Ishikawa (cell line): ENCODE measurements at regions not wholly inside any gene's neighbourhood (a gene's known extent, or its start where the extent isn't known, plus 50 kb on each side); places are given as distances from the start of the nearest gene placed in this dataset.

Experiments
- CEBPB ChIP-seq: IDR thresholded peaks from 2 replicates; pipeline ENCODE4 v1.6.1; 2012
- CREB1 ChIP-seq: IDR thresholded peaks from 2 replicates; pipeline ENCODE4 v1.6.1; 2012; ENCODE audit warnings: low read depth
- EGR1 ChIP-seq: IDR thresholded peaks from 2 replicates; pipeline ENCODE4 v1.6.1; 2012
- EP300 ChIP-seq: IDR thresholded peaks from 2 replicates; pipeline ENCODE4 v1.6.1; 2012; ENCODE audit warnings: borderline replicate concordance
- FOXM1 ChIP-seq: IDR thresholded peaks from 2 replicates; pipeline ENCODE4 v1.6.1; 2012; ENCODE audit warnings: low read depth, borderline replicate concordance
- NFIC ChIP-seq: IDR thresholded peaks from 2 replicates; pipeline ENCODE4 v1.6.1; 2012
- RAD21 ChIP-seq: IDR thresholded peaks from 2 replicates; pipeline ENCODE4 v1.6.1; 2012; ENCODE audit warnings: low read depth
- TAF1 ChIP-seq: IDR thresholded peaks from 2 replicates; pipeline ENCODE4 v1.6.1; 2012; ENCODE audit warnings: low read depth, mild to moderate bottlenecking
- TCF12 ChIP-seq: IDR thresholded peaks from 2 replicates; pipeline ENCODE4 v1.6.1; 2012; ENCODE audit warnings: low read depth
- TEAD4 ChIP-seq: IDR thresholded peaks from 2 replicates; pipeline ENCODE4 v1.6.1; 2012
- USF1 ChIP-seq: IDR thresholded peaks from 2 replicates; pipeline ENCODE4 v1.6.1; 2012
- YY1 ChIP-seq: IDR thresholded peaks from 2 replicates; pipeline ENCODE4 v1.6.1; 2012; ENCODE audit warnings: low read depth
- ZBTB7A ChIP-seq: IDR thresholded peaks from 2 replicates; pipeline ENCODE4 v1.6.1; 2012; ENCODE audit warnings: low read depth
- TF ChIP-seq, protein P1 (sequence below): IDR thresholded peaks from 2 replicates; pipeline ENCODE4 v1.6.1; 2012
- TF ChIP-seq, protein P2 (sequence below): IDR thresholded peaks from 2 replicates; pipeline ENCODE4 v1.6.1; 2012; ENCODE audit warnings: low read depth, mild to moderate bottlenecking

GRCh38 chr18:78634061-78634696 lies 345.4 kb upstream of the SALL3 start:
- no peak for TF ChIP-seq ZBTB7A
- no peak for TF ChIP-seq USF1
- TF ChIP-seq FOXM1 = no peak
- TF ChIP-seq TAF1 = no peak
- no peak for TF ChIP-seq RAD21
- TF ChIP-seq CREB1 = no peak
- TF ChIP-seq CEBPB = no peak
- no peak for TF ChIP-seq NFIC
- no peak for TF ChIP-seq EGR1
- TF ChIP-seq, protein P1, sequence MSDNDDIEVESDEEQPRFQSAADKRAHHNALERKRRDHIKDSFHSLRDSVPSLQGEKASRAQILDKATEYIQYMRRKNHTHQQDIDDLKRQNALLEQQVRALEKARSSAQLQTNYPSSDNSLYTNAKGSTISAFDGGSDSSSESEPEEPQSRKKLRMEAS = no peak
- TF ChIP-seq EP300 = no peak
- TF ChIP-seq TCF12 = no peak

GRCh38 chr18:78635093-78635800 lies 344.4 kb upstream of the SALL3 start:
- no peak for TF ChIP-seq USF1
- no peak for TF ChIP-seq CREB1
- TF ChIP-seq, protein P2, sequence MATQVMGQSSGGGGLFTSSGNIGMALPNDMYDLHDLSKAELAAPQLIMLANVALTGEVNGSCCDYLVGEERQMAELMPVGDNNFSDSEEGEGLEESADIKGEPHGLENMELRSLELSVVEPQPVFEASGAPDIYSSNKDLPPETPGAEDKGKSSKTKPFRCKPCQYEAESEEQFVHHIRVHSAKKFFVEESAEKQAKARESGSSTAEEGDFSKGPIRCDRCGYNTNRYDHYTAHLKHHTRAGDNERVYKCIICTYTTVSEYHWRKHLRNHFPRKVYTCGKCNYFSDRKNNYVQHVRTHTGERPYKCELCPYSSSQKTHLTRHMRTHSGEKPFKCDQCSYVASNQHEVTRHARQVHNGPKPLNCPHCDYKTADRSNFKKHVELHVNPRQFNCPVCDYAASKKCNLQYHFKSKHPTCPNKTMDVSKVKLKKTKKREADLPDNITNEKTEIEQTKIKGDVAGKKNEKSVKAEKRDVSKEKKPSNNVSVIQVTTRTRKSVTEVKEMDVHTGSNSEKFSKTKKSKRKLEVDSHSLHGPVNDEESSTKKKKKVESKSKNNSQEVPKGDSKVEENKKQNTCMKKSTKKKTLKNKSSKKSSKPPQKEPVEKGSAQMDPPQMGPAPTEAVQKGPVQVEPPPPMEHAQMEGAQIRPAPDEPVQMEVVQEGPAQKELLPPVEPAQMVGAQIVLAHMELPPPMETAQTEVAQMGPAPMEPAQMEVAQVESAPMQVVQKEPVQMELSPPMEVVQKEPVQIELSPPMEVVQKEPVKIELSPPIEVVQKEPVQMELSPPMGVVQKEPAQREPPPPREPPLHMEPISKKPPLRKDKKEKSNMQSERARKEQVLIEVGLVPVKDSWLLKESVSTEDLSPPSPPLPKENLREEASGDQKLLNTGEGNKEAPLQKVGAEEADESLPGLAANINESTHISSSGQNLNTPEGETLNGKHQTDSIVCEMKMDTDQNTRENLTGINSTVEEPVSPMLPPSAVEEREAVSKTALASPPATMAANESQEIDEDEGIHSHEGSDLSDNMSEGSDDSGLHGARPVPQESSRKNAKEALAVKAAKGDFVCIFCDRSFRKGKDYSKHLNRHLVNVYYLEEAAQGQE = no peak
- no peak for TF ChIP-seq RAD21
- no peak for TF ChIP-seq NFIC
- no peak for TF ChIP-seq ZBTB7A
- TF ChIP-seq FOXM1 = no peak
- TF ChIP-seq EGR1 = no peak
- TF ChIP-seq, protein P1 = no peak
- TF ChIP-seq TAF1 = no peak
- no peak for TF ChIP-seq EP300
- no peak for TF ChIP-seq TEAD4
- no peak for TF ChIP-seq YY1
- no peak for TF ChIP-seq CEBPB

DNA sequence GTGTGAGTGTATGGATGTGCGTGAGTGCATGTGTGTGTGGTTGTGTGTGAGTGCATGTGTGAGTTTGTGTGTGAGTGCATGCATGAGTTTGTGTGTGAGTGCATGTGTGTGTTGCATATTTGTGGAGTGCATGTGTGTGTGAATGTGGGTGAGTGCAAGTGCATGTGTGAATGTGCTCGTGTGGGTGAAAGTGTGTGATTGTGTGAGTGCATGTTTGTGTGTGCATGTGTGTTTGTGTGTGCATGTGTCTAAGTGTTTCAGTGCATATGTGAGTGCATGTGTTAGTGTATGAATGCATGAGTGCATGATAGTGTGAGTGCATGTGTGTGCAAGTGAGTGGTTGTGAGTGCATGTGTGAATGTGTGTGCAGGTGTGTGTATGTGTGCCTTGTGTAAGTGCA lies 343.4 kb upstream of the SALL3 start:
- TF ChIP-seq TEAD4 (no peak), TCF12 (no peak), NFIC (no peak), CEBPB (no peak)
- TF ChIP-seq, protein P2 = no peak
- TF ChIP-seq, protein P1 = no peak

DNA sequence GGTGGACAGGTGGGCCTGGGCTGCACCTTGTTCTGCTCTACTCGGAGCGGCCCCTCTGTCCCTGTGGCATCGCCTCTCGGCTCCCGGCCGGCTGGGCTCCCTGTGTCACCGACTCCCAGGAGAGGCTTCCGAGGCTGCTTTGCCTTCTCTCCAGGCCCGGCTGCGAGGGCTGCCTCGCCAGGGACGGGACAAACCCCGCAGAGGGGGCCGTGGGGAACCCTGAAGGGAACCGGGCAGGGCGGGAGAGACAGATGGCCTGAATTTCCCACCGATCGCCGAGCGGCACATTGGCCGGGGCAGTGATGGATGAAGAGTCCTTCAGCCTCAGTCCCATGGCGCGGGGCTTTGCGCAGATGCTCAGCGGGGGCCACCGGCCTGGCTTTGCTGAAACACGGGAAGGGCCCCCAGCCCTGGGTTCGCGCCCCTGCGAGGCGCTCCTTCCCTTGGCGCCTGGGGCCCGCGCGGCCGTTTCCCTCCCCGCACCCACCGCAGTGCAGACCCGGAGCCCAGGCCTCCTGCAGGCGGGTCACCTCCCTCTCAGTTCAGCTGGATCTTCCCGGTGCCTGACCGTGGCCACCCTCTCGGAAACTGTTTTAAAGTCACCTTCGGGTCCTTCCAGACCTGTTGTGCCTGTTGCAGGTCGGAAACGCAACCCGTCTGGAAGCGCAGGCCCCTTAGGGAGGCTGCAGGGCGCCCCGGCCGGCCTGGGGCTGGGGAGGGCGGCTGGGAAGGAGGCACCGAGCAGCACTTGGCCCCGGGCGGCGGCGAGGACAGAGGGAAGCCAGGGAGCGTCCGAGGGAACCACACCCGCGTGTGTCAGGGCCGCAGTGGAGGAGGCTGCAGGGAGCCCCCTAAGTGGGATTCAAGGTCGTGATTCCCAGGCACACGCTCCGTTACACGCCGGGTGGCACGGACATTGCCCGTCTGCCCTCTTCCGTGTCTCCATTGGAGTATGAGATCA lies 341.9 kb upstream of the SALL3 start:
- TF ChIP-seq, protein P1 = no peak
- TF ChIP-seq EP300 (no peak), CREB1 (no peak), TEAD4 (no peak), RAD21 (no peak), NFIC (no peak), YY1 (no peak), USF1 (no peak), CEBPB (no peak), ZBTB7A (no peak), TAF1 (no peak), TCF12 (no peak), EGR1 (no peak)
- TF ChIP-seq, protein P2 = no peak
